Ishikawa (cell line): ENCODE measurements at regions not wholly inside any gene's neighbourhood (a gene's known extent, or its start where the extent isn't known, plus 50 kb on each side); places are given as distances from the start of the nearest gene placed in this dataset.

ENCODE experiments used
- CEBPB ChIP-seq: IDR thresholded peaks from 2 replicates; pipeline ENCODE4 v1.6.1; 2012
- CREB1 ChIP-seq: IDR thresholded peaks from 2 replicates; pipeline ENCODE4 v1.6.1; 2012; ENCODE audit warnings: low read depth
- EGR1 ChIP-seq: IDR thresholded peaks from 2 replicates; pipeline ENCODE4 v1.6.1; 2012
- EP300 ChIP-seq: IDR thresholded peaks from 2 replicates; pipeline ENCODE4 v1.6.1; 2012; ENCODE audit warnings: borderline replicate concordance
- FOXM1 ChIP-seq: IDR thresholded peaks from 2 replicates; pipeline ENCODE4 v1.6.1; 2012; ENCODE audit warnings: low read depth, borderline replicate concordance
- MAX ChIP-seq: IDR thresholded peaks from 2 replicates; pipeline ENCODE4 v1.6.1; 2012
- NFIC ChIP-seq: IDR thresholded peaks from 2 replicates; pipeline ENCODE4 v1.6.1; 2012
- RAD21 ChIP-seq: IDR thresholded peaks from 2 replicates; pipeline ENCODE4 v1.6.1; 2012; ENCODE audit warnings: low read depth
- TAF1 ChIP-seq: IDR thresholded peaks from 2 replicates; pipeline ENCODE4 v1.6.1; 2012; ENCODE audit warnings: low read depth, mild to moderate bottlenecking
- TCF12 ChIP-seq: IDR thresholded peaks from 2 replicates; pipeline ENCODE4 v1.6.1; 2012; ENCODE audit warnings: low read depth
- TEAD4 ChIP-seq: IDR thresholded peaks from 2 replicates; pipeline ENCODE4 v1.6.1; 2012
- YY1 ChIP-seq: IDR thresholded peaks from 2 replicates; pipeline ENCODE4 v1.6.1; 2012; ENCODE audit warnings: low read depth
- ZBTB7A ChIP-seq: IDR thresholded peaks from 2 replicates; pipeline ENCODE4 v1.6.1; 2012; ENCODE audit warnings: low read depth
- TF ChIP-seq, protein P1 (sequence below): IDR thresholded peaks from 2 replicates; pipeline ENCODE4 v1.6.1; 2012; ENCODE audit warnings: low read depth, mild to moderate bottlenecking
- TF ChIP-seq, protein P2 (sequence below): IDR thresholded peaks from 2 replicates; pipeline ENCODE4 v1.6.1; 2012

- no peak for TF ChIP-seq TCF12
- no peak for TF ChIP-seq CEBPB
- no peak for TF ChIP-seq FOXM1
- TF ChIP-seq TAF1: no peak
- TF ChIP-seq NFIC: no peak
Measured at GRCh38 chr14:89730687-89731086, 223.8 kb downstream of the EFCAB11 start.

DNA sequence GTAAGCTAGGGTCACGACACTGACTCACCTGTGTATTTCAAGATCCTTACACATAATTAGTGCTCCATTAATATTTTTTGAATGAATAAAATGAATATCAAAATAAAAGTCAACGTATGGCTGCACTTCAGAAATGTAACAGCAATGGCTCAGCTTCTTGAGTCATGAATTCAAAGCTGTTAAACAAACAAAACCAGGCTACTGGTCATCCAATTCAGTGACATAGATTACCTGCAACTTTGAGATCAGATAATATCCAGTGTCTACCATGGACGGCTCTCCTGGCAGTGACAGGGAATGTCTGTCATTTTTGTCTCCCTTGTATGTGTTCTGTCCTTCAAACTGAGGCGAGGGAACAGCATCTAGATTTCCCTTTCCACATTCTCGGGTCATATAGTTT lies 225.6 kb downstream of the EFCAB11 start:
- TF ChIP-seq MAX (no peak), EGR1 (no peak), YY1 (no peak)

DNA sequence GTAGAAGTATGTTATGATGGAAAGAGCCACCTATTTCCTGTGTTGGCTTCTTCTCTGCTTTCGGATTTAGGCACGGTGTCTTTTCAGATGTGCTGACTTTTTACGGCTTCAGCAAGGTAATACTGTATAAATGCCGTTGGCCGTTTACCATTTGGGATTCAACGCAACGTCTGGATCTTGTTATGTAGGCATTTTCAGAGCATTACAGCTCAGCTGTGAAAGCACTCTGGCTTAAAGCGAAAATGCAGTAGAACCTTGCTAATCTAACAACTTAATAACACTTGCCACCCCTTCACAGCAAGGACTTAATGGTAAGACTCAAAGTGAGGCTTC lies 229.9 kb downstream of the EFCAB11 start:
- no peak for TF ChIP-seq TCF12
- no peak for TF ChIP-seq EP300
- TF ChIP-seq YY1: no peak
- no peak for TF ChIP-seq CEBPB
- no peak for TF ChIP-seq EGR1
- no peak for TF ChIP-seq FOXM1
- no peak for TF ChIP-seq CREB1
- no peak for TF ChIP-seq ZBTB7A
- TF ChIP-seq TAF1: no peak
- TF ChIP-seq, protein P1, sequence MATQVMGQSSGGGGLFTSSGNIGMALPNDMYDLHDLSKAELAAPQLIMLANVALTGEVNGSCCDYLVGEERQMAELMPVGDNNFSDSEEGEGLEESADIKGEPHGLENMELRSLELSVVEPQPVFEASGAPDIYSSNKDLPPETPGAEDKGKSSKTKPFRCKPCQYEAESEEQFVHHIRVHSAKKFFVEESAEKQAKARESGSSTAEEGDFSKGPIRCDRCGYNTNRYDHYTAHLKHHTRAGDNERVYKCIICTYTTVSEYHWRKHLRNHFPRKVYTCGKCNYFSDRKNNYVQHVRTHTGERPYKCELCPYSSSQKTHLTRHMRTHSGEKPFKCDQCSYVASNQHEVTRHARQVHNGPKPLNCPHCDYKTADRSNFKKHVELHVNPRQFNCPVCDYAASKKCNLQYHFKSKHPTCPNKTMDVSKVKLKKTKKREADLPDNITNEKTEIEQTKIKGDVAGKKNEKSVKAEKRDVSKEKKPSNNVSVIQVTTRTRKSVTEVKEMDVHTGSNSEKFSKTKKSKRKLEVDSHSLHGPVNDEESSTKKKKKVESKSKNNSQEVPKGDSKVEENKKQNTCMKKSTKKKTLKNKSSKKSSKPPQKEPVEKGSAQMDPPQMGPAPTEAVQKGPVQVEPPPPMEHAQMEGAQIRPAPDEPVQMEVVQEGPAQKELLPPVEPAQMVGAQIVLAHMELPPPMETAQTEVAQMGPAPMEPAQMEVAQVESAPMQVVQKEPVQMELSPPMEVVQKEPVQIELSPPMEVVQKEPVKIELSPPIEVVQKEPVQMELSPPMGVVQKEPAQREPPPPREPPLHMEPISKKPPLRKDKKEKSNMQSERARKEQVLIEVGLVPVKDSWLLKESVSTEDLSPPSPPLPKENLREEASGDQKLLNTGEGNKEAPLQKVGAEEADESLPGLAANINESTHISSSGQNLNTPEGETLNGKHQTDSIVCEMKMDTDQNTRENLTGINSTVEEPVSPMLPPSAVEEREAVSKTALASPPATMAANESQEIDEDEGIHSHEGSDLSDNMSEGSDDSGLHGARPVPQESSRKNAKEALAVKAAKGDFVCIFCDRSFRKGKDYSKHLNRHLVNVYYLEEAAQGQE: no peak
- no peak for TF ChIP-seq RAD21

DNA sequence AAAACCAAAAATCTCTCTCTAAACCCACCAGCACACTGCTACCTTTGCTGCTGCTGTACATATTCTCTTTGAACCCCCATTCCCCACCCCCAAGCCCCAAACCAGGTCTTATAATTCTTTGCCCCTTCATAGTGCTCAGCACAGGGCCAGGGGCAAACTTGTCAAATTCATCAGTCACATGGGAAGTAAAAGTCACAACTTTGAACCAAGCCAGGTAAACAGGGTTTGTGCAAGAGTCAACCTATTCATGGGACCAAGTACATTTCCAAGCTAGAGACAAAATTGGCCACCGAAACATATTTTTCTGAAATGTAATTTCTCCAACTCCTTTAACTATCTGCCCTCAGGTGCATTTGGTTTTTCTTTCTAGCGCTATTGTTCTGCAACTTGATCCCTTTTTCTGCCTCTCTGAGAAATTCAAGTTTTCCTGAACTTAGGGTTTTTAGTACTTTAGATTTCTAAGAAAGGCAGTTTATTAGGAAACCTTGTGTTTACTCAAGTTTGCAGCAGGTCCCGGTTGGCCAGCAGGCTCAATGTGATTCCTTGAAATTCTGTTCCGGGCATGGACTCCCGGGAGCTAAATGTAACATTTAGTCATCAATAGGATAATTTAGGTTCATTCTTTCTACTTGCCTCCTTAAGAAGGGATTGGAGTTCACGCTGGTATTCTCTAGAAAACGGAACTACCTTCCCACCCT lies 230.5 kb downstream of the EFCAB11 start:
- TF ChIP-seq, protein P1: no peak
- TF ChIP-seq CREB1 (no peak), ZBTB7A (no peak), NFIC (no peak), EP300 (no peak), CEBPB (no peak), TCF12 (no peak), TEAD4 (no peak)

GRCh38 chr14:89721956-89722355 lies 232.6 kb downstream of the EFCAB11 start:
- TF ChIP-seq NFIC (no peak), EP300 (no peak), YY1 (no peak), MAX (no peak), RAD21 (no peak)

GRCh38 chr14:89720741-89721729 lies 233.5 kb downstream of the EFCAB11 start:
- TF ChIP-seq, protein P2, sequence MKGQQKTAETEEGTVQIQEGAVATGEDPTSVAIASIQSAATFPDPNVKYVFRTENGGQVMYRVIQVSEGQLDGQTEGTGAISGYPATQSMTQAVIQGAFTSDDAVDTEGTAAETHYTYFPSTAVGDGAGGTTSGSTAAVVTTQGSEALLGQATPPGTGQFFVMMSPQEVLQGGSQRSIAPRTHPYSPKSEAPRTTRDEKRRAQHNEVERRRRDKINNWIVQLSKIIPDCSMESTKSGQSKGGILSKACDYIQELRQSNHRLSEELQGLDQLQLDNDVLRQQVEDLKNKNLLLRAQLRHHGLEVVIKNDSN: no peak
- TF ChIP-seq FOXM1 (no peak), TEAD4 (no peak), TAF1 (no peak)
- TF ChIP-seq, protein P1: no peak
